Left lobe of liver (tissue), 2 donors: ENCODE measurements at regions not wholly inside any gene's neighbourhood (a gene's known extent, or its start where the extent isn't known, plus 50 kb on each side); places are given as distances from the start of the nearest gene placed in this dataset.
A peak's percentile ranks its signal among the peaks of the same experiment; 100 is the strongest.
"Not testable (repeated sequence)": the region's sequence is repeated elsewhere in the genome, so short reads cannot be mapped to it uniquely, and the experiment has no call there.

Experiments
- ATAC-seq: fragments of 200-7000 bp; cut with Tn5 transposase; one replicate; pipeline ENCODE4 v1.9.1; 2020; ENCODE audit warnings: mild to moderate bottlenecking, moderate library complexity
- DNase-seq: peaks from one replicate; pipeline ENCODE4 v3.0.0-alpha.2; 2020; ENCODE audit warnings: low spot score
- donor health status: DM: no; HTN: no; CAD: no; lungs with moderate emphysema.
- donor health status: DM: no; HTN: yes; CAD: no.

- no peak for DNase-seq
Measured at GRCh38 chr6:78380541-78380940, 486.8 kb upstream of the IRAK1BP1 start.

GRCh38 chr6:78383968-78384367, 483.4 kb upstream of the IRAK1BP1 start:
- ATAC-seq: peak; percentile 81
- DNase-seq: no peak

More at GRCh38 chr6:78380541-78380940, 486.8 kb upstream of the IRAK1BP1 start:
- ATAC-seq: no peak

GRCh38 chr6:78386854-78387253, 480.5 kb upstream of the IRAK1BP1 start:
- not testable (repeated sequence) for ATAC-seq, DNase-seq

- peak; percentile 94 for ATAC-seq
- no peak for DNase-seq
Measured at GRCh38 chr6:78390066-78390465, 477.3 kb upstream of the IRAK1BP1 start.

GRCh38 chr6:78397499-78397898, 469.9 kb upstream of the IRAK1BP1 start:
- ATAC-seq (peak; percentile 54), DNase-seq (no peak)

- DNase-seq: no peak
- no peak for ATAC-seq
Measured at GRCh38 chr6:78398292-78398691, 469.1 kb upstream of the IRAK1BP1 start.

GRCh38 chr6:78400076-78400475, 467.3 kb upstream of the IRAK1BP1 start:
- ATAC-seq (no peak), DNase-seq (no peak)

GRCh38 chr6:78427386-78427785, 440.0 kb upstream of the IRAK1BP1 start:
- DNase-seq (no peak), ATAC-seq (no peak)

GRCh38 chr6:78430521-78430920, 436.8 kb upstream of the IRAK1BP1 start:
- DNase-seq (no peak), ATAC-seq (no peak)

GRCh38 chr6:78435671-78436070, 431.7 kb upstream of the IRAK1BP1 start:
- no peak for ATAC-seq
- no peak for DNase-seq

- ATAC-seq (peak; percentile 71), DNase-seq (no peak)
Measured at GRCh38 chr6:78436335-78436734, 431.0 kb upstream of the IRAK1BP1 start.

GRCh38 chr6:78438135-78438534, 429.2 kb upstream of the IRAK1BP1 start:
- ATAC-seq (no peak), DNase-seq (no peak)

GRCh38 chr6:78460711-78461110, 406.6 kb upstream of the IRAK1BP1 start:
- no peak for DNase-seq
- no peak for ATAC-seq

- ATAC-seq (no peak), DNase-seq (no peak)
Measured at GRCh38 chr6:78462728-78463127, 404.6 kb upstream of the IRAK1BP1 start.

GRCh38 chr6:78465059-78465634, 402.2 kb upstream of the IRAK1BP1 start:
- DNase-seq: no peak
- ATAC-seq: no peak

- DNase-seq: no peak
- ATAC-seq: no peak
Measured at GRCh38 chr6:78476561-78476960, 390.8 kb upstream of the IRAK1BP1 start.

- no peak for ATAC-seq
Measured at GRCh38 chr6:78482801-78483552, 384.4 kb upstream of the IRAK1BP1 start.

GRCh38 chr6:78483553-78484197, 383.7 kb upstream of the IRAK1BP1 start:
- no peak for ATAC-seq
- no peak for DNase-seq

More at GRCh38 chr6:78482801-78483552, 384.4 kb upstream of the IRAK1BP1 start:
- no peak for DNase-seq

- DNase-seq (no peak), ATAC-seq (no peak)
Measured at GRCh38 chr6:78484198-78485064, 382.9 kb upstream of the IRAK1BP1 start.

GRCh38 chr6:78487401-78487800, 379.9 kb upstream of the IRAK1BP1 start:
- ATAC-seq: no peak
- DNase-seq: no peak

- ATAC-seq: no peak
- DNase-seq: no peak
Measured at GRCh38 chr6:78489874-78490273, 377.5 kb upstream of the IRAK1BP1 start.
